GM23338 (cell line): ENCODE measurements at regions not wholly inside any gene's neighbourhood (a gene's known extent, or its start where the extent isn't known, plus 50 kb on each side); places are given as distances from the start of the nearest gene placed in this dataset.

Experiments used
- ATAC-seq: fragments of 200-7000 bp; cut with Tn5 transposase; 3 replicates; pipeline ENCODE4 v1.9.1; 2020
- DNase-seq: peaks from one replicate; pipeline ENCODE4 v3.0.0-alpha.2; 2015; ENCODE audit warnings: low spot score
- H2AFZ ChIP-seq: fragments of 200-600 bp; sonication (generic); 2 replicates; pipeline ENCODE4 v1.8.0; 2016; ENCODE audit warnings: antibody characterized with exemption, mild to moderate bottlenecking, moderate library complexity
- H3F3A ChIP-seq: fragments of 200-600 bp; sonication (generic); replicated peaks from 2 replicates; pipeline ENCODE4 v1.8.0; 2017; ENCODE audit warnings: antibody characterized with exemption, mixed run types, low read depth
- H3K27ac ChIP-seq: fragments of 200-600 bp; sonication (generic); 2 replicates; pipeline ENCODE4 v1.6.1; 2016; ENCODE audit warnings: low read depth
- H3K27me3 ChIP-seq: fragments of 200-600 bp; sonication (generic); 2 replicates; pipeline ENCODE4 v1.8.0; 2016; ENCODE audit warnings: mild to moderate bottlenecking, mixed run types, moderate library complexity; ENCODE audit not compliant: insufficient read depth
- H3K36me3 ChIP-seq: fragments of 200-600 bp; sonication (generic); 2 replicates; pipeline ENCODE4 v1.8.0; 2016; ENCODE audit warnings: mild to moderate bottlenecking; ENCODE audit not compliant: insufficient read depth
- H3K4me1 ChIP-seq: fragments of 200-600 bp; sonication (generic); 2 replicates; pipeline ENCODE4 v1.8.0; 2016; ENCODE audit warnings: mild to moderate bottlenecking, moderate library complexity; ENCODE audit not compliant: insufficient read depth
- H3K4me2 ChIP-seq: fragments of 200-600 bp; sonication (generic); 2 replicates; pipeline ENCODE4 v1.7.1; 2017; ENCODE audit warnings: mixed run types
- H3K4me3 ChIP-seq: fragments of 200-600 bp; sonication (generic); 2 replicates; pipeline ENCODE4 v1.6.1; 2016; ENCODE audit warnings: mixed run types
- H3K79me2 ChIP-seq: fragments of 200-600 bp; sonication (generic); replicated peaks from 2 replicates; pipeline ENCODE4 v1.8.0; 2017; ENCODE audit warnings: mild to moderate bottlenecking; ENCODE audit not compliant: insufficient read depth
- H3K9me2 ChIP-seq: fragments of 200-600 bp; sonication (generic); 2 replicates; pipeline ENCODE4 v1.8.0; 2017; ENCODE audit not compliant: insufficient read depth
- H4K20me1 ChIP-seq: fragments of 200-600 bp; sonication (generic); replicated peaks from 2 replicates; pipeline ENCODE4 v1.8.0; 2017; ENCODE audit warnings: mild to moderate bottlenecking; ENCODE audit not compliant: insufficient read depth
- H3K27ac Mint-ChIP-seq: 2 replicates; pipeline ENCODE4 v1.8.0; 2020; ENCODE audit warnings: inconsistent platforms, mild to moderate bottlenecking, moderate library complexity, mixed read lengths
- H3K27me3 Mint-ChIP-seq: 3 replicates; pipeline ENCODE4 v1.8.0; 2022; ENCODE audit warnings: low read depth, mild to moderate bottlenecking, moderate library complexity, mixed read lengths, inconsistent platforms; ENCODE audit not compliant: insufficient read depth, poor library complexity
- H3K36me3 Mint-ChIP-seq: 3 replicates; pipeline ENCODE4 v1.8.0; 2021; ENCODE audit warnings: low read depth, mild to moderate bottlenecking, inconsistent platforms, moderate library complexity, mixed read lengths
- H3K4me1 Mint-ChIP-seq: 3 replicates; pipeline ENCODE4 v1.8.0; 2020; ENCODE audit warnings: mild to moderate bottlenecking, inconsistent platforms, mixed read lengths
- H3K4me3 Mint-ChIP-seq: 3 replicates; pipeline ENCODE4 v1.8.0; 2021; ENCODE audit warnings: moderate library complexity, mild to moderate bottlenecking, inconsistent platforms, mixed read lengths
- H3K9me3 Mint-ChIP-seq: 3 replicates; pipeline ENCODE4 v1.8.0; 2020; ENCODE audit warnings: moderate library complexity, mild to moderate bottlenecking, inconsistent platforms, mixed read lengths
- CREB1 ChIP-seq: fragments of 250-450 bp; sonication (Bioruptor Pico); IDR thresholded peaks from 2 replicates; pipeline ENCODE4 v1.5.0; 2020; ENCODE audit warnings: low read depth, mild to moderate bottlenecking, moderate library complexity
- CTCF ChIP-seq, 2 experiments: fragments of 200-600 bp in 1 of 2; sonication (generic) in 1 of 2; conservative IDR thresholded peaks; 2 replicates each; pipeline versions ENCODE4 v1.5.1 to v1.6.1; 2016 to 2017; ENCODE audit warnings: antibody characterized with exemption in 2 of 2, low read depth in 2 of 2, mild to moderate bottlenecking in 2 of 2, moderate library complexity in 1 of 2
- ETS1 ChIP-seq: IDR thresholded peaks from 2 replicates; pipeline ENCODE4 v1.6.1; 2016; ENCODE audit warnings: antibody characterized with exemption
- EZH2 ChIP-seq: fragments of 200-600 bp; sonication (generic); IDR thresholded peaks from one replicate; pipeline ENCODE4 v1.8.0; 2017; ENCODE audit warnings: antibody characterized with exemption, mild to moderate bottlenecking, low read depth; ENCODE audit not compliant: unreplicated experiment
- EZH2phosphoT487 ChIP-seq: fragments of 200-600 bp; sonication (generic); IDR thresholded peaks from one replicate; pipeline ENCODE4 v1.8.1; 2018; ENCODE audit warnings: antibody characterized with exemption; ENCODE audit not compliant: unreplicated experiment
- JUNB ChIP-seq: IDR thresholded peaks from one replicate; pipeline ENCODE4 v1.6.1; 2016; ENCODE audit warnings: antibody characterized with exemption; ENCODE audit not compliant: unreplicated experiment
- NANOG ChIP-seq: IDR thresholded peaks from 2 replicates; pipeline ENCODE4 v1.6.1; 2016; ENCODE audit warnings: antibody characterized with exemption, borderline replicate concordance
- POLR2AphosphoS5 ChIP-seq: IDR thresholded peaks from 2 replicates; pipeline ENCODE4 v1.6.1; 2016; ENCODE audit warnings: antibody characterized with exemption, low read depth
- REST ChIP-seq: IDR thresholded peaks from one replicate; pipeline ENCODE4 v1.6.1; 2018; ENCODE audit warnings: antibody characterized with exemption; ENCODE audit not compliant: unreplicated experiment
- STAT1 ChIP-seq: IDR thresholded peaks from one replicate; pipeline ENCODE4 v1.6.1; 2016; ENCODE audit warnings: antibody characterized with exemption; ENCODE audit not compliant: unreplicated experiment
- ZNF114 ChIP-seq: fragments of 250-450 bp; sonication (Bioruptor Pico); IDR thresholded peaks from 2 replicates; pipeline ENCODE4 v1.5.0; 2020; ENCODE audit warnings: mild to moderate bottlenecking, moderate library complexity
- ZNF331 ChIP-seq: fragments of 250-450 bp; sonication (Bioruptor Pico); IDR thresholded peaks from 2 replicates; pipeline ENCODE4 v1.5.0; 2020; ENCODE audit warnings: low read depth, mild to moderate bottlenecking, moderate library complexity
- ZNF462 ChIP-seq: fragments of 250-450 bp; sonication (Bioruptor Pico); IDR thresholded peaks from 2 replicates; pipeline ENCODE4 v1.5.0; 2020; ENCODE audit warnings: mild to moderate bottlenecking, moderate library complexity

- no peaks in the 10 kb centered on the region for H3K27me3 Mint-ChIP-seq
- peaks cover 10% of the 10 kb centered on the region; the same call in 1 of the 2 replicates for H3K9me2 ChIP-seq
- no peaks in the 10 kb centered on the region for H3K36me3 ChIP-seq
- H3K27me3 ChIP-seq: no peaks in the 10 kb centered on the region
- no peak overlapping the region for H3K4me3 Mint-ChIP-seq
- no peaks in the 10 kb centered on the region; the same call in 2 of the 3 replicates for H3K9me3 Mint-ChIP-seq
- no peak overlapping the region for H3K27ac ChIP-seq
- H2AFZ ChIP-seq: no peak overlapping the region
- H3K27ac Mint-ChIP-seq: no peak overlapping the region
- no peaks in the 10 kb centered on the region; the same call in 2 of the 3 replicates for H3K36me3 Mint-ChIP-seq
- DNase-seq (no peak), ATAC-seq (no peak)
- H3K79me2 ChIP-seq: no peaks in the 10 kb centered on the region
- H4K20me1 ChIP-seq: no peaks in the 10 kb centered on the region
- H3K4me2 ChIP-seq: no peak overlapping the region
- H3K4me1 ChIP-seq: no peaks in the 10 kb centered on the region
- H3F3A ChIP-seq: no peaks in the 10 kb centered on the region
- peaks cover 11% of the 10 kb centered on the region for H3K4me1 Mint-ChIP-seq
- H3K4me3 ChIP-seq: no peak overlapping the region
- TF ChIP-seq CTCF (conservative IDR thresholded peaks at IDR 0.05; ENCODE audit: low read depth in 2 of 2) (no peak), STAT1 (no peak), ZNF462 (CRISPR knock-in tag) (no peak), ETS1 (no peak), JUNB (no peak), POLR2AphosphoS5 (no peak), EZH2phosphoT487 (no peak), ZNF331 (CRISPR knock-in tag) (no peak), ZNF114 (CRISPR knock-in tag) (no peak), CREB1 (CRISPR knock-in tag) (no peak), REST (no peak), NANOG (no peak), EZH2 (no peak)
Observed at GRCh38 chr12:30482650-30483049, 213.0 kb downstream of the IPO8 start.
